ENCODE measurements at regions not wholly inside any gene's neighbourhood (a gene's known extent, or its start where the extent isn't known, plus 50 kb on each side); places are given as distances from the start of the nearest gene placed in this dataset.
A peak's percentile ranks its signal among the peaks of the same experiment; 100 is the strongest.

GRCh38 chr5:93909356-93909755 is 168.0 kb upstream of the POU5F2 start:
- WGBS, 2 donors (ENCODE audit: low coverage in 1 of 2): 73% methylated on average over 1 of the region's 1 CpG
- no peaks in the 10 kb centered on the region for H3K27me3 ChIP-seq
- intact Hi-C loops (cut with DNase I; ENCODE audit: low total_unique reads) (no loop called here), in situ Hi-C loops (cut with MboI; ENCODE audit: low pct_ligation_motif_present in 1 of 4, low pct_unique_long_range_greater_than_20kb in 1 of 4, low sequenced_read_pairs in 3 of 4) (loop anchor here in 2 of 4 donors (25.0 kb wide), 1 partner anchor 322 kb away; the partner anchor contains the start of genes NR2F1 (in 2 of the 2) and NR2F1-AS1 (in 2 of the 2))
- no peaks in the 10 kb centered on the region for H3K4me1 ChIP-seq
- no peaks in the 10 kb centered on the region for H3K9me3 ChIP-seq
- H3K36me3 ChIP-seq: no peaks in the 10 kb centered on the region
- no peak overlapping the region for H3K27ac ChIP-seq
- no peak overlapping the region for H3K4me3 ChIP-seq
- DNase-seq: no peak
- TF ChIP-seq POLR2A (IDR thresholded peaks at IDR 0.05) (no peak), POLR2AphosphoS5 (IDR thresholded peaks at IDR 0.05) (no peak), EP300 (IDR thresholded peaks at IDR 0.05; ENCODE audit: low read depth) (no peak)
- TF ChIP-seq, protein P1, sequence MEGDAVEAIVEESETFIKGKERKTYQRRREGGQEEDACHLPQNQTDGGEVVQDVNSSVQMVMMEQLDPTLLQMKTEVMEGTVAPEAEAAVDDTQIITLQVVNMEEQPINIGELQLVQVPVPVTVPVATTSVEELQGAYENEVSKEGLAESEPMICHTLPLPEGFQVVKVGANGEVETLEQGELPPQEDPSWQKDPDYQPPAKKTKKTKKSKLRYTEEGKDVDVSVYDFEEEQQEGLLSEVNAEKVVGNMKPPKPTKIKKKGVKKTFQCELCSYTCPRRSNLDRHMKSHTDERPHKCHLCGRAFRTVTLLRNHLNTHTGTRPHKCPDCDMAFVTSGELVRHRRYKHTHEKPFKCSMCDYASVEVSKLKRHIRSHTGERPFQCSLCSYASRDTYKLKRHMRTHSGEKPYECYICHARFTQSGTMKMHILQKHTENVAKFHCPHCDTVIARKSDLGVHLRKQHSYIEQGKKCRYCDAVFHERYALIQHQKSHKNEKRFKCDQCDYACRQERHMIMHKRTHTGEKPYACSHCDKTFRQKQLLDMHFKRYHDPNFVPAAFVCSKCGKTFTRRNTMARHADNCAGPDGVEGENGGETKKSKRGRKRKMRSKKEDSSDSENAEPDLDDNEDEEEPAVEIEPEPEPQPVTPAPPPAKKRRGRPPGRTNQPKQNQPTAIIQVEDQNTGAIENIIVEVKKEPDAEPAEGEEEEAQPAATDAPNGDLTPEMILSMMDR (IDR thresholded peaks at IDR 0.05): no peak

- TF ChIP-seq EP300 (IDR thresholded peaks at IDR 0.05; ENCODE audit: low read depth): no peak
- TF ChIP-seq POLR2AphosphoS5 (IDR thresholded peaks at IDR 0.05): no peak
- no peak for TF ChIP-seq POLR2A (IDR thresholded peaks at IDR 0.05)
- TF ChIP-seq, protein P1 (IDR thresholded peaks at IDR 0.05): no peak
- H3K9me3 ChIP-seq: no peaks in the 10 kb centered on the region
- H3K4me1 ChIP-seq: peaks cover 0 to 7% (median 0%) of the 10 kb centered on the region in 4 donors
- no peaks in the 10 kb centered on the region for H3K27me3 ChIP-seq
- WGBS, 2 donors (ENCODE audit: low coverage in 1 of 2): 94 to 97% methylated on average over 1 of the region's 1 CpG
- no peak for DNase-seq
- in situ Hi-C loops (cut with MboI; ENCODE audit: low pct_ligation_motif_present in 1 of 4, low pct_unique_long_range_greater_than_20kb in 1 of 4, low sequenced_read_pairs in 3 of 4): loop anchor here in 2 of 4 donors (25.0 kb wide), 1 partner anchor 318 kb away; the partner anchor contains the start of genes NR2F1 (in 2 of the 2) and NR2F1-AS1 (in 2 of the 2)
- intact Hi-C loops (cut with DNase I; ENCODE audit: low total_unique reads): no loop called here
- no peak overlapping the region for H3K4me3 ChIP-seq
- no peak overlapping the region for H3K27ac ChIP-seq
- no peaks in the 10 kb centered on the region for H3K36me3 ChIP-seq
Observed at GRCh38 chr5:93904917-93905316, 163.5 kb upstream of the POU5F2 start.

- TF ChIP-seq EP300 (IDR thresholded peaks at IDR 0.05; ENCODE audit: low read depth) (no peak), POLR2AphosphoS5 (IDR thresholded peaks at IDR 0.05) (no peak), POLR2A (IDR thresholded peaks at IDR 0.05) (no peak)
- TF ChIP-seq, protein P1 (IDR thresholded peaks at IDR 0.05): no peak
- H3K9me3 ChIP-seq: no peaks in the 10 kb centered on the region
- intact Hi-C loops (cut with DNase I; ENCODE audit: low total_unique reads): no loop called here
- WGBS, 2 donors (ENCODE audit: low coverage in 1 of 2): 47 to 50% methylated on average over 2 of the region's 2 CpGs
- H3K36me3 ChIP-seq: no peaks in the 10 kb centered on the region
- peaks cover 0 to 7% (median 0%) of the 10 kb centered on the region in 4 donors for H3K4me1 ChIP-seq
- H3K27me3 ChIP-seq: no peaks in the 10 kb centered on the region
- H3K27ac ChIP-seq: no peak overlapping the region
- in situ Hi-C loops (cut with MboI; ENCODE audit: low pct_ligation_motif_present in 1 of 4, low pct_unique_long_range_greater_than_20kb in 1 of 4, low sequenced_read_pairs in 3 of 4): loop anchor here in 2 of 4 donors (25.0 kb wide), 1 partner anchor 315 kb away; the partner anchor contains the start of genes NR2F1 (in 2 of the 2) and NR2F1-AS1 (in 2 of the 2)
- H3K4me3 ChIP-seq: no peak overlapping the region
- no peak for DNase-seq
Observed at GRCh38 chr5:93902288-93902687, 160.9 kb upstream of the POU5F2 start.

DNA sequence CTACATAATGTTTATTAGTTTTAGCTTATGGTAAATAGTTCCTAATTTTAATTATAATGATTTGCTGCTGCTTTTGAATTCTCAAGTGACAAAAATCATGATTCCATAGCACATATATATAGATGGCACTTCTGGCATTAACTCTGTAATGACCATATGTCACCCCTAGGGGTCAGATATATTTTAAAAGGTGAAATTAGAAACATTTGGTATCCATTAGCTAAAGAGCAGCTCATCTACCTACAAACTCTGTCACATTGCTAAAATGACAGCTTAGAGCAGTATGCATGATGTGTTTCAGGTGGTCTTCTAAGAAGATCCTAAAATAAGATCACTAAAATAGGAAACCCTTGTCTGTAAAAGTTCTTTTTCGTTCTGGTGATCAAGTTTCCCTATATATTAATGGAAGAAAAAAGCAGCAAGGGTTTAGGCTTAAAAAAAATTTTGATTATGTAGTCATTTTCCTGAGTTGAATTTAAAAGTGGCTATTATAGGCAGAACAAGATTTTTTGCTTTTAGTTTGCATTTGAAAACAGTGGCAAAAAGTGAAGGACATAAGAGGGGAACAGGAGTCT is 157.7 kb upstream of the POU5F2 start:
- Histone ChIP-seq H3K4me1 (peaks cover 0 to 7% (median 0%) of the 10 kb centered on the region in 4 donors), H3K36me3 (no peaks in the 10 kb centered on the region), H3K9me3 (no peaks in the 10 kb centered on the region), H3K27me3 (no peaks in the 10 kb centered on the region), H3K4me3 (no peak overlapping the region), H3K27ac (no peak overlapping the region)
- no peak for TF ChIP-seq POLR2A (IDR thresholded peaks at IDR 0.05)
- TF ChIP-seq, protein P1 (IDR thresholded peaks at IDR 0.05): peak in 2 of 5 experiments; percentile 21 to 47
- intact Hi-C loops (cut with DNase I; ENCODE audit: low total_unique reads): no loop called here
- in situ Hi-C loops (cut with MboI; ENCODE audit: low pct_ligation_motif_present in 1 of 4, low pct_unique_long_range_greater_than_20kb in 1 of 4, low sequenced_read_pairs in 3 of 4): no loop called here
- DNase-seq: no peak
- WGBS, 2 donors (ENCODE audit: low coverage in 1 of 2): 98 to 100% methylated on average over 1 of the region's 1 CpG

Measured in transverse colon (tissue), 4 donors.